Activated B cell treated with CpG ODN at 0.5 μM for 24 hours (primary cell): ENCODE measurements at regions not wholly inside any gene's neighbourhood (a gene's known extent, or its start where the extent isn't known, plus 50 kb on each side); places are given as distances from the start of the nearest gene placed in this dataset.

Source experiments
- ATAC-seq: fragments of 200-7000 bp; cut with Tn5 transposase; one replicate; pipeline ENCODE4 v1.10.0; 2021; ENCODE audit warnings: low read depth, mild to moderate bottlenecking, moderate library complexity
- CTCF ChIA-PET: fragments of 350-600 bp; sonication (Branson Sonifier 250); formaldehyde crosslinking; loops from one replicate; lab custom pipeline; 2021; ENCODE audit warnings: antibody characterized with exemption; lab: Charles Lee
- POLR2A ChIA-PET: fragments of 350-600 bp; sonication (Branson Sonifier 250); formaldehyde crosslinking; loops from one replicate; lab custom pipeline; 2021; ENCODE audit warnings: antibody characterized with exemption; lab: Charles Lee
- DNase-seq: peaks from one replicate; pipeline ENCODE4 v3.0.0; 2022
- H3K27ac Mint-ChIP-seq: one replicate; pipeline ENCODE4 v1.8.0; 2020; ENCODE audit warnings: mixed read lengths
- H3K27me3 Mint-ChIP-seq: one replicate; pipeline ENCODE4 v1.8.0; 2021; ENCODE audit warnings: mixed read lengths
- H3K36me3 Mint-ChIP-seq: one replicate; pipeline ENCODE4 v1.8.0; 2021; ENCODE audit warnings: low read depth, mixed read lengths
- H3K4me1 Mint-ChIP-seq: one replicate; pipeline ENCODE4 v1.8.0; 2021; ENCODE audit warnings: mixed read lengths
- H3K4me3 Mint-ChIP-seq: one replicate; pipeline ENCODE4 v1.8.0; 2020; ENCODE audit warnings: mild to moderate bottlenecking, mixed read lengths
- H3K9me3 Mint-ChIP-seq: one replicate; pipeline ENCODE4 v1.8.0; 2020; ENCODE audit warnings: mixed read lengths
- intact Hi-C: fragments of 100-400 bp; cut with micrococcal nuclease; formaldehyde crosslinking; loops from one replicate; pipeline ENCODE4 v1.15.1; 2024
- TF ChIP-seq, protein P1 (sequence below): fragments of 200-600 bp; IDR thresholded peaks from one replicate; pipeline ENCODE4 v1.8.0; 2022; ENCODE audit warnings: antibody characterized with exemption, mild to moderate bottlenecking

DNA sequence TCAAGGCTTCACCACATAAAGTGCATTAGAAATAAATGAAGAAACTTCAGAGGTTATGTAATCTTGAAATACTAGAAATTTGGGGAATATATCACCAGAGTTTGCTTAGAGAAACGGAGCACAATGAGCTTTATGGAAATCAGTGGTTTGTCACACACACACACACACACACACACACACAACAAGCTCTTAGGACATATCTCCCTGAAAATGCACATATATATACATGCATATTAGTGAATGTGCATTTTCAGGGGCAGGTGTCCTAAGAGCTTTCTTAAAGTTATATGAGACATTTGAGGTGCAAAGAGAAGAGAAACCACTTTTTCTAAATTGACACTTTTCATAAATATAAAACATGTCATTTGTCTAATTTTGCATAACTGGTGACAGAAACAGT is 93.7 kb upstream of the CARD18 start:
- no peak overlapping the region for H3K4me3 Mint-ChIP-seq
- no peak overlapping the region for H3K27ac Mint-ChIP-seq
- H3K36me3 Mint-ChIP-seq: no peaks in the 10 kb centered on the region
- H3K9me3 Mint-ChIP-seq: no peaks in the 10 kb centered on the region
- CTCF ChIA-PET: no interaction called here
- ATAC-seq (no peak), DNase-seq (no peak)
- POLR2A ChIA-PET: no interaction called here
- intact Hi-C loops: no loop called here
- peaks cover 3% of the 10 kb centered on the region for H3K27me3 Mint-ChIP-seq
- TF ChIP-seq, protein P1, sequence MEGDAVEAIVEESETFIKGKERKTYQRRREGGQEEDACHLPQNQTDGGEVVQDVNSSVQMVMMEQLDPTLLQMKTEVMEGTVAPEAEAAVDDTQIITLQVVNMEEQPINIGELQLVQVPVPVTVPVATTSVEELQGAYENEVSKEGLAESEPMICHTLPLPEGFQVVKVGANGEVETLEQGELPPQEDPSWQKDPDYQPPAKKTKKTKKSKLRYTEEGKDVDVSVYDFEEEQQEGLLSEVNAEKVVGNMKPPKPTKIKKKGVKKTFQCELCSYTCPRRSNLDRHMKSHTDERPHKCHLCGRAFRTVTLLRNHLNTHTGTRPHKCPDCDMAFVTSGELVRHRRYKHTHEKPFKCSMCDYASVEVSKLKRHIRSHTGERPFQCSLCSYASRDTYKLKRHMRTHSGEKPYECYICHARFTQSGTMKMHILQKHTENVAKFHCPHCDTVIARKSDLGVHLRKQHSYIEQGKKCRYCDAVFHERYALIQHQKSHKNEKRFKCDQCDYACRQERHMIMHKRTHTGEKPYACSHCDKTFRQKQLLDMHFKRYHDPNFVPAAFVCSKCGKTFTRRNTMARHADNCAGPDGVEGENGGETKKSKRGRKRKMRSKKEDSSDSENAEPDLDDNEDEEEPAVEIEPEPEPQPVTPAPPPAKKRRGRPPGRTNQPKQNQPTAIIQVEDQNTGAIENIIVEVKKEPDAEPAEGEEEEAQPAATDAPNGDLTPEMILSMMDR: no peak
- no peaks in the 10 kb centered on the region for H3K4me1 Mint-ChIP-seq

DNA sequence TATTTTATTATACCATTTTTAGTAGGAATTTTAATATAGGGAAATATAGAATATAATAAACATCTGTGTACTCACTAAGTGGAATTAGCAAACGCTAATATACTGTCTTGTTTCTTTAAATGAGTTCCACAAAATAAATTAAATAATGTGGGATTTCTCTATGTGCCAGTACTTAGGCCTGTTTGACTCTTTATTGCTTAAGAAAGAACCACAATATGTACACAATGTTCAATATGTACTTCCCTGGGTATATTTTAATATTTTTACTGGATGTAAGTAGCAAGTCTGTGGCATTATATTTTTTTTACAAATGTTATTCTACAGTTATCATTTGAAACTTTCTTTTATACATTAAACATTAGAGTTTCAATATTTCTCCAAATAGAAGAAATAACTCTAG is 92.5 kb upstream of the CARD18 start:
- Mint-ChIP-seq H3K36me3 (no peaks in the 10 kb centered on the region), H3K9me3 (no peaks in the 10 kb centered on the region), H3K27ac (no peak overlapping the region), H3K27me3 (peaks cover 3% of the 10 kb centered on the region), H3K4me1 (no peaks in the 10 kb centered on the region), H3K4me3 (no peak overlapping the region)
- ATAC-seq (no peak), DNase-seq (no peak)
- intact Hi-C loops: no loop called here
- ChIA-PET CTCF (no interaction called here), POLR2A (no interaction called here)
- TF ChIP-seq, protein P1: no peak

DNA sequence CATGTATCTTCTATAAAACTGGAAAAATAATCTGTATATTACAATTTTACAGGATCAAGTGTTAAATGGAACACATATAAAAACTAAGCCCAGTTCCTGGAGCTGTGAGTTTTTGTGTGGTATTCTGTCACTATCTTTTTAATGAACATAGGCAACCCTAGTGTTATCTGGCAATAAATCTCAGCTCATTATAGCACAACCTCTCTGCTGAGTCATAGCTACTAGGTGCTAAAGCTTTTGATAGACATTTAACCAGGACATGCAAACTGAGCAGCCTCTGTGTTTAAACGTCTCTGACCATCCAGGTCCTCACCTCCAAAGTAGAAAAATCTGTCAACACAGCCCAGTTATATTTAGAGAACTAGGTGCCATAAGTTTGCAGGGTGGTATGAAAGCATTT is 91.0 kb upstream of the CARD18 start:
- POLR2A ChIA-PET: no interaction called here
- intact Hi-C loops: no loop called here
- no peak for DNase-seq
- no peak for ATAC-seq
- Mint-ChIP-seq H3K27me3 (peaks cover under 1% of the 10 kb centered on the region), H3K36me3 (no peaks in the 10 kb centered on the region), H3K4me1 (no peaks in the 10 kb centered on the region), H3K27ac (no peak overlapping the region), H3K9me3 (no peaks in the 10 kb centered on the region), H3K4me3 (no peak overlapping the region)
- CTCF ChIA-PET: no interaction called here
- TF ChIP-seq, protein P1: no peak

DNA sequence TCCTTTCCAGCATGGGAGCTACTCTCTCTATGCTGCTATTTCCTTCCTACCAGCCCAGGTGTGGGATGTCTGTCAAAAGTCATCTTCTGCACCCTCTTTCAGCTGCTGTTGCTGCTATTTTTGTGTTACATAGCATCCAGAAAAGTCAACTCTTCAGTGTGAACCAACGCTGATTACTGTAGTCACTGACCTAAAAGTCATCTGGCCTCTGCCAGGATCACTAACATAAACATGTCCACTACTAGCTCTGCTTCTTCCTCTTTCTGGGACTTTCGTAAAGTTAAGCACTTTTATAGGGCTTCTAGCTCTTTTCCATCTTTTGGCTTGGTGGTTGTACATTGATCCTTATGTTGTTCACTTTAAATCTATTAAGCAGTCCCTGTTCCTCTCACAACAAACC is 90.2 kb upstream of the CARD18 start:
- H3K4me3 Mint-ChIP-seq: no peak overlapping the region
- no peaks in the 10 kb centered on the region for H3K27me3 Mint-ChIP-seq
- intact Hi-C loops: no loop called here
- DNase-seq: no peak
- no peak overlapping the region for H3K27ac Mint-ChIP-seq
- TF ChIP-seq, protein P1: no peak
- H3K9me3 Mint-ChIP-seq: no peaks in the 10 kb centered on the region
- no peaks in the 10 kb centered on the region for H3K4me1 Mint-ChIP-seq
- ATAC-seq: no peak
- CTCF ChIA-PET: no interaction called here
- POLR2A ChIA-PET: no interaction called here
- H3K36me3 Mint-ChIP-seq: no peaks in the 10 kb centered on the region

DNA sequence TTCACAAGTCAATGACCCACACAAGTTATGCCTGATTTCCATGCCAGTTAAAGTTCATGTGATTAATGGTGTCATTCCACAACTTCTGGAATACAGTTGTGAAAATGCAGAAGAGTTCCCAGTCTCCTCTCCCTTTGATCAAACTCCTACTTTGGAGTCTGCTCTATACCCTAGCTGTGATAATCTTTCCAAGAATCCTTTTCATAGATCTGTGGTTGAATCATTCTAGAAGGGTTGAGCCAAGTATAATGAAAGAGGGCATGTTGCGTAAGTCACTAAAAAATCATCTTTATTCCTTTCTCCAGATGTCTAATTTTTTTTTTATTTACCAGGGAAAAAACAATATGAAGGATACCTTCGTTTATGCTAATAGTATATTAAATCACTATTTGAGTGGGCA is 89.7 kb upstream of the CARD18 start:
- Mint-ChIP-seq H3K4me1 (no peaks in the 10 kb centered on the region), H3K27me3 (no peaks in the 10 kb centered on the region)

More for the DNA sequence above, 89.7 kb upstream of the CARD18 start:
- CTCF ChIA-PET: no interaction called here
- Mint-ChIP-seq H3K4me3 (no peak overlapping the region), H3K9me3 (no peaks in the 10 kb centered on the region), H3K36me3 (no peaks in the 10 kb centered on the region), H3K27ac (no peak overlapping the region)
- TF ChIP-seq, protein P1: no peak
- POLR2A ChIA-PET: no interaction called here
- intact Hi-C loops: no loop called here
- DNase-seq (no peak), ATAC-seq (no peak)
